Adrenal gland (tissue), 5 donors: ENCODE measurements at regions not wholly inside any gene's neighbourhood (a gene's known extent, or its start where the extent isn't known, plus 50 kb on each side); places are given as distances from the start of the nearest gene placed in this dataset.

Experiments
- CTCF ChIP-seq, 6 experiments: fragments of 450-650 bp in 4 of 6; fragments of 200-600 bp in 2 of 6; sonication (generic) in 1 of 6; IDR thresholded peaks; 1 replicate in 5 of 6; 2 replicates in 1 of 6; pipeline versions ENCODE4 v1.5.1 to v1.8.0; 2016 to 2021; ENCODE audit warnings: antibody characterized with exemption in 6 of 6, mild to moderate bottlenecking in 2 of 6, moderate library complexity in 1 of 6
- POLR2A ChIP-seq, 2 donors: fragments of 450-650 bp; IDR thresholded peaks; one replicate each; pipeline ENCODE4 v1.6.1; 2017; ENCODE audit warnings: antibody characterized with exemption in 2 of 2, mild to moderate bottlenecking in 2 of 2, moderate library complexity in 1 of 2
- donor health status: DM: no; HTN: no; CAD: no.

- TF ChIP-seq CTCF (IDR thresholded peaks at IDR 0.05) (no peak), POLR2A (IDR thresholded peaks at IDR 0.05) (no peak)
Observed at GRCh38 chr1:199693724-199694123, 333.8 kb upstream of the NR5A2 start.
